ENCODE measurements at regions not wholly inside any gene's neighbourhood (a gene's known extent, or its start where the extent isn't known, plus 50 kb on each side); places are given as distances from the start of the nearest gene placed in this dataset.

GRCh38 chr13:34868733-34869132, 73.3 kb upstream of the NBEA start:
- Histone ChIP-seq H3K4me3 (replicated peaks; ENCODE audit: insufficient read depth, low read length) (no peak overlapping the region), H3K27me3 (ENCODE audit: insufficient read depth, poor library complexity, severe bottlenecking) (no peaks in the 10 kb centered on the region), H3K27ac (replicated peaks) (no peak overlapping the region)
- TF ChIP-seq POLR2AphosphoS5 (IDR thresholded peaks at IDR 0.05; ENCODE audit: low read depth) (no peak), REST (IDR thresholded peaks at IDR 0.05; ENCODE audit: insufficient replicate concordance, low read depth) (no peak), GABPA (IDR thresholded peaks at IDR 0.05; ENCODE audit: low read depth) (no peak), CTCF (IDR thresholded peaks at IDR 0.05; ENCODE audit: insufficient read depth, low read length) (no peak), SPI1 (IDR thresholded peaks at IDR 0.05; ENCODE audit: borderline replicate concordance, low read depth) (no peak)
- DNase-seq (ENCODE audit: low read depth in 1 of 2, low spot score in 1 of 2): no peak

- DNase-seq (ENCODE audit: low read depth in 1 of 2, low spot score in 1 of 2): no peak
- H3K27ac ChIP-seq (replicated peaks): no peak overlapping the region
- H3K27me3 ChIP-seq (ENCODE audit: insufficient read depth, poor library complexity, severe bottlenecking): no peaks in the 10 kb centered on the region
- no peak overlapping the region for H3K4me3 ChIP-seq (replicated peaks; ENCODE audit: insufficient read depth, low read length)
- TF ChIP-seq GABPA (IDR thresholded peaks at IDR 0.05; ENCODE audit: low read depth): no peak
- no peak for TF ChIP-seq POLR2AphosphoS5 (IDR thresholded peaks at IDR 0.05; ENCODE audit: low read depth)
- TF ChIP-seq REST (IDR thresholded peaks at IDR 0.05; ENCODE audit: insufficient replicate concordance, low read depth): no peak
- TF ChIP-seq SPI1 (IDR thresholded peaks at IDR 0.05; ENCODE audit: borderline replicate concordance, low read depth): no peak
- TF ChIP-seq CTCF (IDR thresholded peaks at IDR 0.05; ENCODE audit: insufficient read depth, low read length): no peak
Observed at GRCh38 chr13:34869696-34870095, 72.4 kb upstream of the NBEA start.

- H3K4me3 ChIP-seq (replicated peaks; ENCODE audit: insufficient read depth, low read length): no peak overlapping the region
- TF ChIP-seq GABPA (IDR thresholded peaks at IDR 0.05; ENCODE audit: low read depth) (no peak), SPI1 (IDR thresholded peaks at IDR 0.05; ENCODE audit: borderline replicate concordance, low read depth) (no peak), POLR2AphosphoS5 (IDR thresholded peaks at IDR 0.05; ENCODE audit: low read depth) (no peak), REST (IDR thresholded peaks at IDR 0.05; ENCODE audit: insufficient replicate concordance, low read depth) (no peak), CTCF (IDR thresholded peaks at IDR 0.05; ENCODE audit: insufficient read depth, low read length) (no peak)
- H3K27me3 ChIP-seq (ENCODE audit: insufficient read depth, poor library complexity, severe bottlenecking): no peaks in the 10 kb centered on the region
- no peak for DNase-seq (ENCODE audit: low read depth in 1 of 2, low spot score in 1 of 2)
- no peak overlapping the region for H3K27ac ChIP-seq (replicated peaks)
Observed at GRCh38 chr13:34878329-34878728, 63.7 kb upstream of the NBEA start.

Measured in HL-60 (cell line).